Thyroid gland (tissue), 4 donors: ENCODE measurements at regions not wholly inside any gene's neighbourhood (a gene's known extent, or its start where the extent isn't known, plus 50 kb on each side); places are given as distances from the start of the nearest gene placed in this dataset.

Source experiments
- DNase-seq, 2 donors: peaks; one replicate each; pipeline ENCODE4 v3.0.0-alpha.2; 2019
- H3K27ac ChIP-seq, 3 donors: fragments of 200-600 bp; sonication (generic); 1 replicate in 2 of 3; 2 replicates in 1 of 3; pipeline ENCODE4 v1.5.1; 2016 to 2019; ENCODE audit warnings: mild to moderate bottlenecking in 1 of 3, moderate library complexity in 1 of 3
- H3K27me3 ChIP-seq: fragments of 200-600 bp; sonication (generic); one replicate; pipeline ENCODE4 v1.5.1; 2019
- H3K36me3 ChIP-seq, 2 donors: fragments of 200-600 bp; sonication (generic); one replicate each; pipeline ENCODE4 v1.5.1; 2016 to 2019
- H3K4me1 ChIP-seq, 2 donors: fragments of 200-600 bp; sonication (generic); one replicate each; pipeline ENCODE4 v1.5.1; 2017 to 2019
- H3K4me3 ChIP-seq, 3 donors: fragments of 200-600 bp; sonication (generic); replicated peaks in 1 of 3; 1 replicate in 2 of 3; 2 replicates in 1 of 3; pipeline ENCODE4 v1.5.1; 2016; ENCODE audit warnings: mild to moderate bottlenecking in 1 of 3
- H3K9me3 ChIP-seq: fragments of 200-600 bp; sonication (generic); one replicate; pipeline ENCODE4 v1.5.1; 2017
- CTCF ChIP-seq, 6 experiments: fragments of 200-600 bp in 3 of 6; fragments of 450-650 bp in 3 of 6; sonication (generic) in 3 of 6; IDR thresholded peaks; one replicate each; pipeline ENCODE4 v1.5.1; 2016 to 2019; ENCODE audit warnings: antibody characterized with exemption in 6 of 6, mild to moderate bottlenecking in 2 of 6, inconsistent platforms in 1 of 6, moderate library complexity in 1 of 6
- POLR2A ChIP-seq, 2 donors: fragments of 450-650 bp; IDR thresholded peaks; one replicate each; pipeline ENCODE4 v1.6.1; 2017; ENCODE audit warnings: antibody characterized with exemption in 2 of 2, mild to moderate bottlenecking in 2 of 2, moderate library complexity in 1 of 2
- WGBS, 2 donors: methylation state at CpG; one replicate each; pipeline ENCODE4 v1.1.5; 2017; 5-methylcytosine and 5-hydroxymethylcytosine counted together
- intact Hi-C: fragments of 100-400 bp; cut with DNase I; formaldehyde crosslinking; loops from one replicate; pipeline ENCODE4 v1.15.1; 2023

GRCh38 chr14:35231207-35231760, 60.9 kb upstream of the PSMA6 start:
- H3K9me3 ChIP-seq, result no peaks in the 10 kb centered on the region
- TF ChIP-seq POLR2A (IDR thresholded peaks at IDR 0.05) (no peak), CTCF (IDR thresholded peaks at IDR 0.05) (no peak)
- H3K4me3 ChIP-seq, result no peak overlapping the region
- no peaks in the 10 kb centered on the region for H3K36me3 ChIP-seq
- no peak for DNase-seq
- H3K27me3 ChIP-seq, result no peaks in the 10 kb centered on the region
- no peak overlapping the region for H3K27ac ChIP-seq
- intact Hi-C loops, result no loop called here
- peaks cover 0 to 6% of the 10 kb centered on the region in 2 donors for H3K4me1 ChIP-seq
- 42 to 47% methylated on average over 2 of the region's 2 CpGs for WGBS, 2 donors

GRCh38 chr14:35234012-35234805, 58.0 kb upstream of the PSMA6 start:
- Histone ChIP-seq H3K4me1 (peaks cover 0 to 6% of the 10 kb centered on the region in 2 donors), H3K9me3 (no peaks in the 10 kb centered on the region), H3K27ac (no peak overlapping the region), H3K36me3 (no peaks in the 10 kb centered on the region), H3K27me3 (no peaks in the 10 kb centered on the region), H3K4me3 (no peak overlapping the region)
- WGBS, 2 donors, result 71 to 73% methylated on average over 6 of the region's 6 CpGs
- DNase-seq, result no peak
- intact Hi-C loops, result no loop called here
- TF ChIP-seq CTCF (IDR thresholded peaks at IDR 0.05) (no peak), POLR2A (IDR thresholded peaks at IDR 0.05) (no peak)

- WGBS, 2 donors, result 94 to 96% methylated on average over 3 of the region's 3 CpGs
- Histone ChIP-seq H3K4me1 (no peaks in the 10 kb centered on the region), H3K4me3 (no peak overlapping the region), H3K36me3 (no peaks in the 10 kb centered on the region), H3K9me3 (no peaks in the 10 kb centered on the region), H3K27me3 (no peaks in the 10 kb centered on the region), H3K27ac (no peak overlapping the region)
- intact Hi-C loops, result no loop called here
- no peak for TF ChIP-seq CTCF (IDR thresholded peaks at IDR 0.05)
- no peak for TF ChIP-seq POLR2A (IDR thresholded peaks at IDR 0.05)
- DNase-seq, result no peak
Measured at GRCh38 chr14:35235840-35236239, 56.3 kb upstream of the PSMA6 start.

GRCh38 chr14:35236806-35237205, 55.4 kb upstream of the PSMA6 start:
- no peaks in the 10 kb centered on the region for H3K27me3 ChIP-seq
- H3K4me3 ChIP-seq, result no peak overlapping the region
- no peaks in the 10 kb centered on the region for H3K36me3 ChIP-seq
- intact Hi-C loops, result no loop called here
- 82 to 86% methylated on average over 2 of the region's 2 CpGs for whole genome bisulfite sequencing, 2 donors
- no peaks in the 10 kb centered on the region for H3K4me1 ChIP-seq
- DNase-seq, result no peak
- H3K9me3 ChIP-seq, result no peaks in the 10 kb centered on the region
- no peak for TF ChIP-seq POLR2A (IDR thresholded peaks at IDR 0.05)
- TF ChIP-seq CTCF (IDR thresholded peaks at IDR 0.05), result no peak
- H3K27ac ChIP-seq, result no peak overlapping the region

GRCh38 chr14:35240231-35240630, 52.0 kb upstream of the PSMA6 start:
- no peak for DNase-seq
- intact Hi-C loops, result no loop called here
- H3K36me3 ChIP-seq, result no peaks in the 10 kb centered on the region
- H3K27me3 ChIP-seq, result no peaks in the 10 kb centered on the region
- TF ChIP-seq CTCF (IDR thresholded peaks at IDR 0.05), result no peak
- TF ChIP-seq POLR2A (IDR thresholded peaks at IDR 0.05), result no peak
- no peaks in the 10 kb centered on the region for H3K9me3 ChIP-seq
- H3K4me1 ChIP-seq, result peaks cover 11 to 18% of the 10 kb centered on the region in 2 donors
- H3K27ac ChIP-seq, result no peak overlapping the region
- WGBS, 2 donors, result 83 to 88% methylated on average over 2 of the region's 2 CpGs
- H3K4me3 ChIP-seq, result no peak overlapping the region
